Stimulated activated CD8-positive, alpha-beta memory T cell treated with anti-CD3 and anti-CD28 coated beads, Interleukin-7, amount 100 ng/mL, for 4 hours (primary cell): ENCODE measurements at regions not wholly inside any gene's neighbourhood (a gene's known extent, or its start where the extent isn't known, plus 50 kb on each side); places are given as distances from the start of the nearest gene placed in this dataset.

ENCODE experiments used
- DNase-seq, 2 donors: peaks; one replicate each; pipeline ENCODE4 v3.0.0-alpha.2; 2020; ENCODE audit warnings: low read depth in 2 of 2

GRCh38 chr16:85423631-85424030 is 189.5 kb upstream of the GSE1 start:
- no peak for DNase-seq

- no peak for DNase-seq
These were observed 188.7 kb upstream of the GSE1 start for GRCh38 chr16:85424260-85425073.

- no peak for DNase-seq
These were observed 188.0 kb upstream of the GSE1 start for GRCh38 chr16:85425074-85425662.

- no peak for DNase-seq
These were observed 186.3 kb upstream of the GSE1 start for GRCh38 chr16:85426806-85427205.

- DNase-seq, result no peak
These were observed 184.8 kb upstream of the GSE1 start for GRCh38 chr16:85428168-85428898.

- no peak for DNase-seq
These were observed 184.0 kb upstream of the GSE1 start for GRCh38 chr16:85428899-85429775.

GRCh38 chr16:85429776-85430522 is 183.2 kb upstream of the GSE1 start:
- no peak for DNase-seq

- DNase-seq, result no peak
These were observed 182.3 kb upstream of the GSE1 start for GRCh38 chr16:85430523-85431421.

- no peak for DNase-seq
These were observed 181.5 kb upstream of the GSE1 start for GRCh38 chr16:85431431-85432124.

GRCh38 chr16:85432606-85433005 is 180.5 kb upstream of the GSE1 start:
- DNase-seq, result no peak

GRCh38 chr16:85433477-85433876 is 179.6 kb upstream of the GSE1 start:
- DNase-seq, result no peak

- no peak for DNase-seq
These were observed 177.8 kb upstream of the GSE1 start for GRCh38 chr16:85435286-85435685.

- DNase-seq, result no peak
These were observed 177.4 kb upstream of the GSE1 start for GRCh38 chr16:85435700-85436099.

- DNase-seq, result no peak
These were observed 176.9 kb upstream of the GSE1 start for GRCh38 chr16:85436207-85436606.

GRCh38 chr16:85436636-85437165 is 176.4 kb upstream of the GSE1 start:
- no peak for DNase-seq

GRCh38 chr16:85437166-85438052 is 175.7 kb upstream of the GSE1 start:
- no peak for DNase-seq

GRCh38 chr16:85438981-85439685 is 174.0 kb upstream of the GSE1 start:
- DNase-seq, result no peak

GRCh38 chr16:85440744-85441143 is 172.4 kb upstream of the GSE1 start:
- DNase-seq, result no peak
